Testis (tissue), 2 donors: ENCODE measurements at regions not wholly inside any gene's neighbourhood (a gene's known extent, or its start where the extent isn't known, plus 50 kb on each side); places are given as distances from the start of the nearest gene placed in this dataset.

ENCODE experiments used
- POLR2A ChIP-seq: fragments of 450-650 bp; IDR thresholded peaks from one replicate; pipeline ENCODE4 v1.6.1; 2017; ENCODE audit warnings: antibody characterized with exemption, mild to moderate bottlenecking, moderate library complexity
- TF ChIP-seq, protein P1 (sequence below), 3 experiments: fragments of 450-650 bp in 2 of 3; fragments of 200-600 bp in 1 of 3; sonication (generic) in 1 of 3; IDR thresholded peaks; one replicate each; pipeline ENCODE4 v1.5.1; 2016 to 2019; ENCODE audit warnings: antibody characterized with exemption in 3 of 3, mild to moderate bottlenecking in 2 of 3, moderate library complexity in 1 of 3

DNA sequence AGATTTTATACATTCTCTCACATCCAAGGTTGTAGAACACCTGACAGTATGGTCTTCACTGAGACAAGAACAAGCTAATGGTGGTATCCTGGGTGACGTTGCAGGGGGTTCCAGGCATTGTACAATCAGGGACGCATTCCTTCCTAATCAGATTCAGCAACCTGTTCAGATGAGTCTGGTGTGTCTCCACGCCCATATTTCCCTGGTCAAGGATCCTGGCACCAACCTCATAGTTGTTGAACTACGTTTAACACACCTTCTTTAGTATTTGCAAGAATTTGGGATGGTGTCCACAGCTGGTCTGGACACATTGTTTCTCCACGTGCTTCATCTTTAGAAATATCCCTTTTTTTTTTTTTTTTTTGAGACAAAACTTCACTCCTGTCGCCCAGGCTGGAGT is 161.0 kb upstream of the CDYL start:
- TF ChIP-seq, protein P1, sequence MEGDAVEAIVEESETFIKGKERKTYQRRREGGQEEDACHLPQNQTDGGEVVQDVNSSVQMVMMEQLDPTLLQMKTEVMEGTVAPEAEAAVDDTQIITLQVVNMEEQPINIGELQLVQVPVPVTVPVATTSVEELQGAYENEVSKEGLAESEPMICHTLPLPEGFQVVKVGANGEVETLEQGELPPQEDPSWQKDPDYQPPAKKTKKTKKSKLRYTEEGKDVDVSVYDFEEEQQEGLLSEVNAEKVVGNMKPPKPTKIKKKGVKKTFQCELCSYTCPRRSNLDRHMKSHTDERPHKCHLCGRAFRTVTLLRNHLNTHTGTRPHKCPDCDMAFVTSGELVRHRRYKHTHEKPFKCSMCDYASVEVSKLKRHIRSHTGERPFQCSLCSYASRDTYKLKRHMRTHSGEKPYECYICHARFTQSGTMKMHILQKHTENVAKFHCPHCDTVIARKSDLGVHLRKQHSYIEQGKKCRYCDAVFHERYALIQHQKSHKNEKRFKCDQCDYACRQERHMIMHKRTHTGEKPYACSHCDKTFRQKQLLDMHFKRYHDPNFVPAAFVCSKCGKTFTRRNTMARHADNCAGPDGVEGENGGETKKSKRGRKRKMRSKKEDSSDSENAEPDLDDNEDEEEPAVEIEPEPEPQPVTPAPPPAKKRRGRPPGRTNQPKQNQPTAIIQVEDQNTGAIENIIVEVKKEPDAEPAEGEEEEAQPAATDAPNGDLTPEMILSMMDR (IDR thresholded peaks at IDR 0.05), result no peak
- no peak for TF ChIP-seq POLR2A
